CD4-positive, alpha-beta T cell treated with Interleukin-15 for 1 hour (primary cell): ENCODE measurements at regions not wholly inside any gene's neighbourhood (a gene's known extent, or its start where the extent isn't known, plus 50 kb on each side); places are given as distances from the start of the nearest gene placed in this dataset.

Experiments used
- DNase-seq: peaks from one replicate; pipeline ENCODE4 v3.0.0-alpha.2; 2020

DNA sequence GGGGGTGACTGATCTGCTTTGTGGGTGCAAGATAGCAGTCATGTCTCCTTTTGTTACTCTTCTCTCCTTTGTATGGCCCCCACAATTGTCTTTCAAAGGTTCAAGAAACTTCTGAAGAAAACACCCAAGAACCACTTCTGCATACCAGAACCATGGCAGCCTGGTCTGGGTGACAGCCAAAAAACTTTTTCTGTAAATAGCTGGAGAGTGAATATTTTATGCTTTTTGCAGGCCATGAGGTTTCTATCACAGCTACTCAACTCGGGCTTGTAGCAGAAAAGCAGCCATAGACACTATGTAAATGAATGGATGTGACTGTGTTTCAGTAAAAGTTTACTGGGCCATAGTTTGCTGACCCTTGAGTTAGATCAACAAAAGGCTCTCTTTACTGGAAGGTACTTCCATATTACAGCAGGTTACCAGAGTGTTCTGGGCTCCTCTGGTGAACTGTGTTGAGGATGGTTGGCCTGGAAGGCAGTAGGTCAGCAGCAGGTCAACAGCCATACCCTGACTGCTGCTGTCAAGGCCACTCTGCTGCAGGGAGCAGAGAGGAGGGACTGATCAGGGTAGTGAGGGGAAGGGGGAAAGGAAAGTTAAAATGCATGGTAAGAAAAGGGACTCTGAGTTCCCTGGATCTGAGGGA lies 116.4 kb downstream of the GDAP2 start:
- no peak for DNase-seq
